ENCODE measurements at regions not wholly inside any gene's neighbourhood (a gene's known extent, or its start where the extent isn't known, plus 50 kb on each side); places are given as distances from the start of the nearest gene placed in this dataset.
A peak's percentile ranks its signal among the peaks of the same experiment; 100 is the strongest.

- DNase-seq: no peak
- Histone ChIP-seq H2AFZ (ENCODE audit: low read depth, low read length) (no peak overlapping the region), H3K27me3 (ENCODE audit: insufficient read depth, low read length, poor library complexity) (no peaks in the 10 kb centered on the region), H3K4me3 (ENCODE audit: low read depth in 1 of 2, low read length in 2 of 2) (no peak overlapping the region), H3K79me2 (ENCODE audit: insufficient read depth, low read length) (no peaks in the 10 kb centered on the region), H3K4me2 (ENCODE audit: insufficient read depth, low read length) (no peak overlapping the region), H3K4me1 (ENCODE audit: insufficient read depth, low read length) (no peaks in the 10 kb centered on the region), H3K9ac (ENCODE audit: low read depth, low read length) (no peak overlapping the region), H3K36me3 (ENCODE audit: insufficient read depth, low read length) (no peaks in the 10 kb centered on the region), H3K9me3 (ENCODE audit: insufficient read depth, low read length, severe bottlenecking) (no peaks in the 10 kb centered on the region), H3K27ac (ENCODE audit: low read length) (no peak overlapping the region), H4K20me1 (ENCODE audit: insufficient read depth, low read length) (no peaks in the 10 kb centered on the region)
- no peak for TF ChIP-seq EZH2 (IDR thresholded peaks at IDR 0.05; ENCODE audit: borderline replicate concordance, low read depth, low read length, severe bottlenecking)
- no peak for TF ChIP-seq CTCF (IDR thresholded peaks at IDR 0.05; ENCODE audit: borderline replicate concordance, extremely low read depth, low read length, poor library complexity, severe bottlenecking)
- ATAC-seq (ENCODE audit: insufficient read depth, low read depth): no peak
Measured at GRCh38 chr5:68738236-68738635, 355.6 kb upstream of the SLC30A5 start.

- no peak overlapping the region for H3K27ac ChIP-seq (ENCODE audit: low read length)
- H3K9ac ChIP-seq (ENCODE audit: low read depth, low read length): no peak overlapping the region
- TF ChIP-seq CTCF (IDR thresholded peaks at IDR 0.05; ENCODE audit: borderline replicate concordance, extremely low read depth, low read length, poor library complexity, severe bottlenecking) (no peak), EZH2 (IDR thresholded peaks at IDR 0.05; ENCODE audit: borderline replicate concordance, low read depth, low read length, severe bottlenecking) (no peak)
- H3K4me3 ChIP-seq (ENCODE audit: low read depth in 1 of 2, low read length in 2 of 2): no peak overlapping the region
- H3K9me3 ChIP-seq (ENCODE audit: insufficient read depth, low read length, severe bottlenecking): no peaks in the 10 kb centered on the region
- H3K4me2 ChIP-seq (ENCODE audit: insufficient read depth, low read length): no peak overlapping the region
- DNase-seq (no peak), ATAC-seq (ENCODE audit: insufficient read depth, low read depth) (no peak)
- H2AFZ ChIP-seq (ENCODE audit: low read depth, low read length): no peak overlapping the region
- H3K4me1 ChIP-seq (ENCODE audit: insufficient read depth, low read length): no peaks in the 10 kb centered on the region
- no peaks in the 10 kb centered on the region for H3K27me3 ChIP-seq (ENCODE audit: insufficient read depth, low read length, poor library complexity)
- H3K79me2 ChIP-seq (ENCODE audit: insufficient read depth, low read length): no peaks in the 10 kb centered on the region
- H4K20me1 ChIP-seq (ENCODE audit: insufficient read depth, low read length): no peaks in the 10 kb centered on the region
- H3K36me3 ChIP-seq (ENCODE audit: insufficient read depth, low read length): no peaks in the 10 kb centered on the region
Measured at GRCh38 chr5:68738841-68739240, 355.0 kb upstream of the SLC30A5 start.

- ATAC-seq (ENCODE audit: insufficient read depth, low read depth) (peak; percentile 71), DNase-seq (no peak)
- no peak for TF ChIP-seq EZH2 (IDR thresholded peaks at IDR 0.05; ENCODE audit: borderline replicate concordance, low read depth, low read length, severe bottlenecking)
- TF ChIP-seq CTCF (IDR thresholded peaks at IDR 0.05; ENCODE audit: borderline replicate concordance, extremely low read depth, low read length, poor library complexity, severe bottlenecking): no peak
- no peak overlapping the region for H2AFZ ChIP-seq (ENCODE audit: low read depth, low read length)
- no peaks in the 10 kb centered on the region for H3K27me3 ChIP-seq (ENCODE audit: insufficient read depth, low read length, poor library complexity)
- no peaks in the 10 kb centered on the region for H3K79me2 ChIP-seq (ENCODE audit: insufficient read depth, low read length)
- no peak overlapping the region for H3K4me3 ChIP-seq (ENCODE audit: low read depth in 1 of 2, low read length in 2 of 2)
- no peaks in the 10 kb centered on the region for H4K20me1 ChIP-seq (ENCODE audit: insufficient read depth, low read length)
- H3K4me1 ChIP-seq (ENCODE audit: insufficient read depth, low read length): no peaks in the 10 kb centered on the region
- no peak overlapping the region for H3K9ac ChIP-seq (ENCODE audit: low read depth, low read length)
- H3K36me3 ChIP-seq (ENCODE audit: insufficient read depth, low read length): no peaks in the 10 kb centered on the region
- H3K27ac ChIP-seq (ENCODE audit: low read length): no peak overlapping the region
- H3K9me3 ChIP-seq (ENCODE audit: insufficient read depth, low read length, severe bottlenecking): no peaks in the 10 kb centered on the region
- H3K4me2 ChIP-seq (ENCODE audit: insufficient read depth, low read length): no peak overlapping the region
Measured at GRCh38 chr5:68739752-68740151, 354.1 kb upstream of the SLC30A5 start.

Measured in DND-41 (cell line).